ENCODE measurements at regions not wholly inside any gene's neighbourhood (a gene's known extent, or its start where the extent isn't known, plus 50 kb on each side); places are given as distances from the start of the nearest gene placed in this dataset.

DNA sequence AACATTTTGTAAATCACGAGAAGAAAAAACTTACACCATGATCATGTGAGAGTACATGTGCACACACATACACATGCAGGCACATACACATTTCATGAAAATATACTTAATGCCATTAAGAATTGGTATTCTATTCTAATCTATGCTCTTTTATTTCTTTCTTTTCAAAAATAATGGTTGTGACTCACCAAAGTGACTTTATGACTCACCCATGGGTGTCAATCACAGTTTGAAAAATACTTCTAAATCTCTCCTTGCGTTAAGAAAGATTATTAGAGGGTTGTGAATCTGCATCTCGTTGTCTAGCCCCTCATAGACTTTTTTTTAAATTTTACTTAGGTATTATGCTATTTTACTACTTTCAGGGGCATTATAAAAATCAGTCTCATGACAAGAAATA, 254.2 kb downstream of the TUSC7 start:
- TF ChIP-seq POLR2A (IDR thresholded peaks at IDR 0.05) (no peak), CTCF (IDR thresholded peaks at IDR 0.05) (no peak)

Measured in thyroid gland (tissue), 4 donors.